ENCODE measurements at regions not wholly inside any gene's neighbourhood (a gene's known extent, or its start where the extent isn't known, plus 50 kb on each side); places are given as distances from the start of the nearest gene placed in this dataset.

DNA sequence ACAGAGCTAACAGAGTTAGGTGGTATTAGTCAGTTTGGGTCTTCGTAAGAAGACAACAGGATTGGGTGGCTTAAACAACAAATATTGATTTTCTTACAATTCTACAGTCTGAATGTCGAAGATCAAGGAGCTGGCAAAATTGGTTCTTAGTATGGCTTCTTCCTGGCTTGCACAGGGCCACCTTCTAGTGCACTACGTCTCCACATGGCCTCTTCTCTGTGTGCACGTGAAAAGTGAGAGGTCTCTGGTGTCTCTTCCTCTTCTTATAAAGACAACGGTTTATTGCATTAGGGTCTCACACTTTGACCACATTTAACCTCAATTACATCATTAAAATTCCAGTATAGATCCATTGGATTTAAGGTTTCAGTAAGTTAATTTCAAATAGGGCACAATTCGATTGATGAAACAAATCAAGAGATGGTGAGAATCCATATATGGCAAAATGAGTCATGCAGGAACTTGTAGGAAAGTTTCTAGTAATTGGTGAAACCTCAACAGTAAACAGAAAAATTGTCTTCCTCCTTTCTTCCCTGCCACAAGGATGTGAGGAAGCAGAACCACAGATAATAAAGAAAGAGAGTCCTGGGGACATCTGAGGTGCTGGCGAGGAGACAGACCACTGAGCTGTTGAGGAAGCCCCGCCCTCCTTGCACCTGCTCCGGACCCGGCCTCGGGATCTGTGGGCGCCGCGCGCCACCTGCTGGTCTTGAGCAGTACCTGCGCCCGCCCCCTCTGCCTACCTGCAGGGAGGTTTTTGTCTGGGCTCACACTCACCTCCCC is 846.7 kb downstream of the TMEM121 start (continued):
- TF ChIP-seq, protein P1, sequence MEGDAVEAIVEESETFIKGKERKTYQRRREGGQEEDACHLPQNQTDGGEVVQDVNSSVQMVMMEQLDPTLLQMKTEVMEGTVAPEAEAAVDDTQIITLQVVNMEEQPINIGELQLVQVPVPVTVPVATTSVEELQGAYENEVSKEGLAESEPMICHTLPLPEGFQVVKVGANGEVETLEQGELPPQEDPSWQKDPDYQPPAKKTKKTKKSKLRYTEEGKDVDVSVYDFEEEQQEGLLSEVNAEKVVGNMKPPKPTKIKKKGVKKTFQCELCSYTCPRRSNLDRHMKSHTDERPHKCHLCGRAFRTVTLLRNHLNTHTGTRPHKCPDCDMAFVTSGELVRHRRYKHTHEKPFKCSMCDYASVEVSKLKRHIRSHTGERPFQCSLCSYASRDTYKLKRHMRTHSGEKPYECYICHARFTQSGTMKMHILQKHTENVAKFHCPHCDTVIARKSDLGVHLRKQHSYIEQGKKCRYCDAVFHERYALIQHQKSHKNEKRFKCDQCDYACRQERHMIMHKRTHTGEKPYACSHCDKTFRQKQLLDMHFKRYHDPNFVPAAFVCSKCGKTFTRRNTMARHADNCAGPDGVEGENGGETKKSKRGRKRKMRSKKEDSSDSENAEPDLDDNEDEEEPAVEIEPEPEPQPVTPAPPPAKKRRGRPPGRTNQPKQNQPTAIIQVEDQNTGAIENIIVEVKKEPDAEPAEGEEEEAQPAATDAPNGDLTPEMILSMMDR (CRISPR knock-in tag; IDR thresholded peaks at IDR 0.05) = peak; percentile 88
- TF ChIP-seq SALL1 (CRISPR knock-in tag; IDR thresholded peaks at IDR 0.05) (peak; percentile 12; the same call in 1 of the 2 replicates), GABPB1 (CRISPR knock-in tag; IDR thresholded peaks at IDR 0.05) (peak; percentile 25; the same call in 1 of the 2 replicates), ZNF264 (CRISPR knock-in tag; IDR thresholded peaks at IDR 0.05) (no peak), ZNF546 (CRISPR knock-in tag; conservative IDR thresholded peaks at IDR 0.05) (no peak), ELF4 (CRISPR knock-in tag; IDR thresholded peaks at IDR 0.05; ENCODE audit: borderline replicate concordance) (no peak), REL (CRISPR knock-in tag; conservative IDR thresholded peaks at IDR 0.05) (no peak)
- TF ChIP-seq, protein P2, sequence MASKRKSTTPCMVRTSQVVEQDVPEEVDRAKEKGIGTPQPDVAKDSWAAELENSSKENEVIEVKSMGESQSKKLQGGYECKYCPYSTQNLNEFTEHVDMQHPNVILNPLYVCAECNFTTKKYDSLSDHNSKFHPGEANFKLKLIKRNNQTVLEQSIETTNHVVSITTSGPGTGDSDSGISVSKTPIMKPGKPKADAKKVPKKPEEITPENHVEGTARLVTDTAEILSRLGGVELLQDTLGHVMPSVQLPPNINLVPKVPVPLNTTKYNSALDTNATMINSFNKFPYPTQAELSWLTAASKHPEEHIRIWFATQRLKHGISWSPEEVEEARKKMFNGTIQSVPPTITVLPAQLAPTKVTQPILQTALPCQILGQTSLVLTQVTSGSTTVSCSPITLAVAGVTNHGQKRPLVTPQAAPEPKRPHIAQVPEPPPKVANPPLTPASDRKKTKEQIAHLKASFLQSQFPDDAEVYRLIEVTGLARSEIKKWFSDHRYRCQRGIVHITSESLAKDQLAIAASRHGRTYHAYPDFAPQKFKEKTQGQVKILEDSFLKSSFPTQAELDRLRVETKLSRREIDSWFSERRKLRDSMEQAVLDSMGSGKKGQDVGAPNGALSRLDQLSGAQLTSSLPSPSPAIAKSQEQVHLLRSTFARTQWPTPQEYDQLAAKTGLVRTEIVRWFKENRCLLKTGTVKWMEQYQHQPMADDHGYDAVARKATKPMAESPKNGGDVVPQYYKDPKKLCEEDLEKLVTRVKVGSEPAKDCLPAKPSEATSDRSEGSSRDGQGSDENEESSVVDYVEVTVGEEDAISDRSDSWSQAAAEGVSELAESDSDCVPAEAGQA (IDR thresholded peaks at IDR 0.05; ENCODE audit: low read depth) = no peak
- TF ChIP-seq, protein P2 (CRISPR knock-in tag; IDR thresholded peaks at IDR 0.05; ENCODE audit: borderline replicate concordance) = no peak

All from HepG2 (cell line).